Colonic mucosa (tissue), 4 donors: ENCODE measurements at regions not wholly inside any gene's neighbourhood (a gene's known extent, or its start where the extent isn't known, plus 50 kb on each side); places are given as distances from the start of the nearest gene placed in this dataset.
"Not testable (repeated sequence)": the region's sequence is repeated elsewhere in the genome, so short reads cannot be mapped to it uniquely, and the experiment has no call there.

Experiments used
- DNase-seq: peaks from one replicate; pipeline ENCODE4 v3.0.0-alpha.2; 2020
- H3K27ac ChIP-seq: fragments of 200-600 bp; one replicate; pipeline ENCODE4 v1.8.0; 2021
- H3K27me3 ChIP-seq: fragments of 200-600 bp; one replicate; pipeline ENCODE4 v1.8.0; 2021
- H3K36me3 ChIP-seq: fragments of 200-600 bp; one replicate; pipeline ENCODE4 v1.8.0; 2021
- H3K4me1 ChIP-seq: fragments of 200-600 bp; one replicate; pipeline ENCODE4 v1.8.0; 2021; ENCODE audit warnings: mild to moderate bottlenecking
- H3K4me3 ChIP-seq: fragments of 200-600 bp; one replicate; pipeline ENCODE4 v1.8.0; 2021
- H3K9ac ChIP-seq, 2 donors: one replicate each; pipeline ENCODE4 v1.7.0; 2013; ENCODE audit warnings: control low read depth in 2 of 2, low read depth in 2 of 2, low read length in 2 of 2
- H3K9me3 ChIP-seq: fragments of 200-600 bp; one replicate; pipeline ENCODE4 v1.8.0; 2021
- intact Hi-C: fragments of 100-400 bp; cut with DNase I; formaldehyde crosslinking; loops from one replicate; pipeline ENCODE4 v1.14.1; 2022
- TF ChIP-seq, protein P1 (sequence below): fragments of 200-600 bp; IDR thresholded peaks from one replicate; pipeline ENCODE4 v1.8.0; 2022; ENCODE audit warnings: antibody characterized with exemption, mild to moderate bottlenecking
- donor health status: healthy.
- donor health status: DM: no; HTN: no; CAD: no.
- donor health status: DM: no; HTN: no; CAD: no.

DNA sequence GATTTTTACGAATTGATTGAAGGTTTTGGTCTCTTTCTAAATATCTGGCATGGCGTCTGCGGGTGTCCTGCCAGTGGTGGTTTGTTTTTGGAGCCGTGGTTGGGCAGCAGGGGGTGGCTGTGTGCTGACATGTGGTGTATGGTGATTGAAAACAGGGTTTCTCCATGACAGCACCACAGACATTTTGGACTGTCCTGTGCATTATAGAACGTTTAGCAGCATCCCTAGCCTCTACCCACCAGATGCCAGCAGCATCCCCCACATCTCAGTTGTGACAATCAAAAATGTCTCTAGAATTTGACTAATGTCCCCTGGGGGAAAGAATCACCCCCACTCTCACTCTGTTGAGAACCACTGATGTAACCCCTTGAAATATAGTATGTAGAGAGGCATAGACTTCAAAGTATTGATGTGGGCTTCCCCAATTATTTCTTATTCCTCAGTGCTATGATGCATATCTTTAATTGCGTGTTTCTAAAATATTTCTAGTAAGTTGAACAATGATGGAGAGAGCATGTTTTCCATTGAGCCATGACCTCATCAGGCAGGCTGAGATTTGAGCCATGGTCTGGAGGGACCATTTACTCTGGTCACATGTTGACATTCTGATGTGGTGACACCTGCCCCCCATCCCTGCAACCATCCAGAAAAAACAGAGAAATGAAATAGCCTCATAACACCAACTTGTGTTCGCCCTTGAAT is 77.4 kb upstream of the MID1 start:
- Histone ChIP-seq H3K27me3 (no peaks in the 10 kb centered on the region), H3K27ac (no peak overlapping the region), H3K4me3 (no peak overlapping the region), H3K9ac (no peak overlapping the region), H3K9me3 (no peaks in the 10 kb centered on the region), H3K36me3 (no peaks in the 10 kb centered on the region), H3K4me1 (no peaks in the 10 kb centered on the region)
- no peak for DNase-seq
- TF ChIP-seq, protein P1, sequence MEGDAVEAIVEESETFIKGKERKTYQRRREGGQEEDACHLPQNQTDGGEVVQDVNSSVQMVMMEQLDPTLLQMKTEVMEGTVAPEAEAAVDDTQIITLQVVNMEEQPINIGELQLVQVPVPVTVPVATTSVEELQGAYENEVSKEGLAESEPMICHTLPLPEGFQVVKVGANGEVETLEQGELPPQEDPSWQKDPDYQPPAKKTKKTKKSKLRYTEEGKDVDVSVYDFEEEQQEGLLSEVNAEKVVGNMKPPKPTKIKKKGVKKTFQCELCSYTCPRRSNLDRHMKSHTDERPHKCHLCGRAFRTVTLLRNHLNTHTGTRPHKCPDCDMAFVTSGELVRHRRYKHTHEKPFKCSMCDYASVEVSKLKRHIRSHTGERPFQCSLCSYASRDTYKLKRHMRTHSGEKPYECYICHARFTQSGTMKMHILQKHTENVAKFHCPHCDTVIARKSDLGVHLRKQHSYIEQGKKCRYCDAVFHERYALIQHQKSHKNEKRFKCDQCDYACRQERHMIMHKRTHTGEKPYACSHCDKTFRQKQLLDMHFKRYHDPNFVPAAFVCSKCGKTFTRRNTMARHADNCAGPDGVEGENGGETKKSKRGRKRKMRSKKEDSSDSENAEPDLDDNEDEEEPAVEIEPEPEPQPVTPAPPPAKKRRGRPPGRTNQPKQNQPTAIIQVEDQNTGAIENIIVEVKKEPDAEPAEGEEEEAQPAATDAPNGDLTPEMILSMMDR = no peak
- intact Hi-C loops = no loop called here

DNA sequence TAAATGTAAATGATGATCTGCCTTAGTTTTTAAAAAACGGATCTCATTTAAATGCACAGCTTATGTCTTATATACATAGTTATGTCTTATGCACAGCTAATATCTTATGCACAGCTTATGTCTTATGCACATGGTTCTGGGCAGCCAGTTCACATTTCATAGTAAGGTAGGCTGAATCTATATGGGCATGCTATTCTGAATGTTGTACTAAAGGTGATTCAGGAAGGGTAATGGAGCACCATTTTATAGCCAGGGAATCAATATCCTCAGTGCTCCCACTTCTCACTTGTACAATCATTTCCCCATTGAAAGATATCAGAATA is 77.9 kb upstream of the MID1 start:
- Histone ChIP-seq H3K9me3 (no peaks in the 10 kb centered on the region), H3K27me3 (no peaks in the 10 kb centered on the region), H3K9ac (no peak overlapping the region), H3K4me3 (no peak overlapping the region), H3K36me3 (no peaks in the 10 kb centered on the region), H3K4me1 (no peaks in the 10 kb centered on the region), H3K27ac (no peak overlapping the region)
- intact Hi-C loops = no loop called here
- no peak for DNase-seq
- TF ChIP-seq, protein P1 = no peak

DNA sequence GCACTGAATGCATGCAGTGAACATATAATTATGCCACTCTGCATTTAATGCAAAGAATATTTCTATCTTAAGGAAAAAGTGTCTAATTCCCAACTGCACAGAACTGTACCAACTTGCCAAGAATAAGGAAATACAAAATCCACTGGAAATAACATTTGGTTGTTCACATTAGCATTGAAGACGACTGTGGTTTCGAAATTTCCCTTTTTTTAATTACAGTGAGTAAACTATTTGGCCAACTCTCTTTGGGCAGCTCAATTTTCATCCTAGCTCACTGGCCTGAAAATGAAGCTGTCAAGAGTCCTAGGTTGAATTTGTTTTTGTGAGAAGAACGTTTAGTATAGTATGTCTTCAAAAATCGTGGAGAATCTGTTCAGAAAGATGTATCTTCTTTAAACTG is 81.6 kb upstream of the MID1 start:
- H3K4me3 ChIP-seq = no peak overlapping the region
- intact Hi-C loops = no loop called here
- H3K36me3 ChIP-seq = no peaks in the 10 kb centered on the region
- H3K4me1 ChIP-seq = no peaks in the 10 kb centered on the region
- no peaks in the 10 kb centered on the region for H3K27me3 ChIP-seq
- TF ChIP-seq, protein P1 = no peak
- H3K9me3 ChIP-seq = no peaks in the 10 kb centered on the region
- H3K9ac ChIP-seq = no peak overlapping the region
- H3K27ac ChIP-seq = no peak overlapping the region
- no peak for DNase-seq

DNA sequence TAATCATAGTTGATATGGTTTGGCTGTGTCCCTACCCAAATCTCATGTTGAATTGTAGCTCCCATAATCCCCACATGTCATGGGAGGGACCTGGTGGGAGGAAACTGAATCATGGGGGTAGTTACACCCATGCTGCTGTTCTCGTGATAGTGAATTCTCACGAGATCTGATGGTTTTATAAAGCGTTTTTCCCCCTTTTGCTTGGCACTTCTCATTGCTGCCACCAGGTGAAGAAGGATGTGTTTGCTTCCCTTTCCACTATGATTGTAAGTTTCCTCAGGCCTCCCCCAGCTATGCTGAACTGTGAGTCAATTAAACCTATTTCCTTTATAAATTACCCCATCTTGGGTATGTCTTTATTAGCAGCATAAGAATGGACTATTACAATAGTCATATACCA is 86.0 kb upstream of the MID1 start:
- intact Hi-C loops, H3K27ac ChIP-seq, DNase-seq, H3K27me3 ChIP-seq, H3K9ac ChIP-seq, H3K4me3 ChIP-seq, H3K9me3 ChIP-seq, H3K36me3 ChIP-seq, H3K4me1 ChIP-seq: not testable (repeated sequence)

- Histone ChIP-seq H3K4me1 (no peaks in the 10 kb centered on the region), H3K36me3 (no peaks in the 10 kb centered on the region), H3K4me3 (no peak overlapping the region), H3K27ac (no peak overlapping the region), H3K9me3 (no peaks in the 10 kb centered on the region), H3K27me3 (no peaks in the 10 kb centered on the region), H3K9ac (no peak overlapping the region)
- intact Hi-C loops = no loop called here
- no peak for DNase-seq
- TF ChIP-seq, protein P1 = no peak
Measured at GRCh38 chrX:10707773-10708172, 87.4 kb upstream of the MID1 start.

DNA sequence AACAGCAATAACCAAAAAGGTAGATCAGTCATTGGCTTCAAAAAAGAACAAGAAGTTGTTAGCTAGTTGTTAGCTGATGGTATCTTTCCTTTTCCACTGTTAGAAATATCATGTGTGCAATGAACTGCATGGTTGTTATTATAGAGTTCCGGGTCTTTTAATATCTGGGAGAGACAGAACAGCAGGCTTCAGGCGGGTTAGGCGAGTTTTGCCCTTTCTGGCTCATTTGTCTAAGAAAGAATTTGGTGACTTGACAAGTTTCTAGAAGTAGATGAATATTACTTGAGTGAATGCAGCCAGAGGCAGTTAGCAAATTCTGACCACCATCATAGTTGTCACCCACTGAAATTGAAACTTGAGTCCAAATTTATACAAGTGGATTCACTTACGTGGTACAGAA is 88.9 kb upstream of the MID1 start:
- DNase-seq = no peak
- no peaks in the 10 kb centered on the region for H3K27me3 ChIP-seq
- intact Hi-C loops = no loop called here
- H3K4me1 ChIP-seq = no peaks in the 10 kb centered on the region
- no peaks in the 10 kb centered on the region for H3K36me3 ChIP-seq
- H3K9ac ChIP-seq = no peak overlapping the region
- H3K27ac ChIP-seq = no peak overlapping the region
- H3K4me3 ChIP-seq = no peak overlapping the region
- H3K9me3 ChIP-seq = no peaks in the 10 kb centered on the region
- TF ChIP-seq, protein P1 = no peak
